NCI-H2196 treated with DMSO at 0.1 percent for 48 hours (cell line): ENCODE measurements at regions not wholly inside any gene's neighbourhood (a gene's known extent, or its start where the extent isn't known, plus 50 kb on each side); places are given as distances from the start of the nearest gene placed in this dataset.

Experiments used
- DNase-seq: peaks from one replicate; lab custom pipeline; 2025; ENCODE audit not compliant: unreplicated experiment; lab: John Stamatoyannopoulos, UW

DNA sequence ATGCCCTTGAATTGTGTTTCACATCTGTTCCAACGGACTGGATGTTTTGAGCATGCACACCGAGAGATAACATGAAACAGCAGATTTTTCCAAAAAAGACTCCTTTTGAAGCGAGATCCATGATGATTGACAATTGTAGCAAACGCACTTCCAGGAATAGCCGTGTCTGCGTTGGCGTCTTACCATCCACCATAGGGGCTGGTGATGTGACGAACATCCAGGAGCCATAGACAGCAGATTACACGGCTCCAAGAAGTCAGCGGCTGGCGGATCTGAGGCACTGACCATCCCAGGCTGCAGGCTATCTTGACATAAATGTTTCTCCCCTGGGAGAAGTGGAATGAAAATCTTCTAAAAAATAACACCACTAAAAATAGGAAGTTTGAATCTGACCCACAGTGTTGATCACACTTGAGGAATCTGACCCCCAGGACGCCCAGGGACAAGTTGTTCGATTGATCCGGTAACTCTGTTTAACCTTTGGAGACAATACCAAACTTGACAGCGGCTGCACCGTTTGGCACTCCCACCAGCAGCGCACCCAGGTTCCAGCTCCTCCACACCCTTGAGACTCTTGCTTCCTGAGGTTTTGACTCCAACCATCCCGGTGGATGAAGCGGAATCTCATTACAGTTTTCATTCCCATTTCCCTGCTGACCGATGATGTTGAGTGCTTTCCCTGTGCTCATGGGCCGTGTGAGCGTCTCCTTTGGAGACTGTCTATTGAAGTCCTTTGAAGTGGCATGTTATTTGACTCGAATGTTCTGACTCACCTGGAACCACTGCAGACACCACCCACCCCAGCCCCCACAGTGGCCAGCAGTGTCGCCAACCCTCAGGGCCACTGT is 140.0 kb upstream of the GPC1 start:
- no peak for DNase-seq

GRCh38 chr2:240296104-240296406 is 139.4 kb upstream of the GPC1 start:
- DNase-seq, result no peak

GRCh38 chr2:240296476-240297255 is 138.8 kb upstream of the GPC1 start:
- no peak for DNase-seq

- DNase-seq, result no peak
Measured at GRCh38 chr2:240297256-240298116, 138.0 kb upstream of the GPC1 start.

- DNase-seq, result no peak
Measured at GRCh38 chr2:240298117-240298790, 137.2 kb upstream of the GPC1 start.

- no peak for DNase-seq
Measured at GRCh38 chr2:240298803-240299709, 136.4 kb upstream of the GPC1 start.

DNA sequence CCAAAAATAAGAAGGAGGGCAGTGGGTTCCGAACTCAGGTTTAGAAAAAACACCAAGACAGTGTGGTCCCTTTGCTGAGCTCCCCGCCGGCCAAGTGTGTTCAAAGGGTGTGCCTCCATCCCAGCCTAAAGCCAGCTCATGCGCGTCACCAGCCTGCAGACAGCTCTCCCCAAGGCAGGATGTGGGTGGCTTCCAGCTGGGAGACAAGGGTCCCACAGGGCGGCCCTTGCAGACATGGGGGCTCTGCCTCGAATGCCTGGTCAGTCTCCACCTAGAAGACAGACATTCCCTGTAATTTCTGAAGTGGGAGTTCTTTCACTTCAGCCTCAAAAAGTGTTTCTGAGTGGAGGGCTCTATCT is 135.8 kb upstream of the GPC1 start:
- DNase-seq, result no peak

DNA sequence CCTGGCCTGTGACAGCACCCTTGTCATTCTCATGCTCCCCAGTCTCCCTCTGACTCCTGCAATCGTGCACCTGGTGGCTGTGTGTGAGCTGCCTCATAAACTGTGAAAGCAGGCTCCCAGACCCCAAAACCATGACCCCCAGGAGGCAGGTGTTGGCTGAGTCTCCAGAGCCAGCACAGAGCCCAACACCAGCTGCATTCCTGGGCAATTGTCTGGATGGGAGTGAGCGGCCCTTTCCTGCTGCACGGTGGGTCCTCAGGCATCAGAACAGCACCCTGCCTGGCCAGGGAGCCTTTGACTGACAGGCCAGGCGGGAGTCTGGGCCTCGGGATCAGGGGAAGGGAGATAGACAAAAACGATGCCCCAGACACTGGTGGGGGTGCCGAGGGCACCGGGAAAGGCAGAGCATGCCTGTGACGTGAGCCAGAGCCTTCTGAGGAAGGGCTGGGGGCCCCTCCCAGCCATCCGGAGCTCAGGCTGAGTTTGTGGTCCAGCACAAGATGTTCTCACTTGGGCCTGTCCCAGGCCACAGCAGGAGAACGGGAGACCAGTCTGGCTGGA is 135.1 kb upstream of the GPC1 start:
- no peak for DNase-seq

- DNase-seq, result no peak
Measured at GRCh38 chr2:240300840-240301239, 134.6 kb upstream of the GPC1 start.

DNA sequence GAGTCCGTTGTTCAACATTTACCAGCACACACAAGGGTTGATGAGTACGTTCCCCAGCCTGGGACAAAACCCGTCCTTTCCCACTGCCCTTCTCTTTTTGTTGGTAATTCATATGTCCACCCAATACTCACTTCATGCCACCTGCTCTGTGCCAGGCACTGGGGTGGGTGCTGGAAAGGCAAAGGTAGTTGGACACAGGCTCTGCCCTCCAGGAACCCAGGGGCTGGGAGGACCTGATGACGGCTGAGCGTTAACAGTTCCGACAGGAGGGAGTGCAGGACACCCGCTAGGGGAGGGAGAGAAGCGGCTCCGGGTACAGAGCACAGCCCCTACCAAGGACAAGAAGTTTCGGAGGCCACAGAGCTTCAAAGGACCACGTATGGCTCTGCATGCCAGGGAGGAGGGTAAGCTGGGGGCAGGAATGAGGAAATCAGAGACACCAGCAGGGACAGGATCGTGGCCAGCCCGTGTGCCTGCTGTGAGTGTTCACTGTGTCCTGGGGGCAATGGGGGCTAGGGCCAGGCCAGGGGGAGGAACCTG is 134.1 kb upstream of the GPC1 start:
- DNase-seq, result no peak

- DNase-seq, result no peak
Measured at GRCh38 chr2:240302041-240302440, 133.4 kb upstream of the GPC1 start.

GRCh38 chr2:240302933-240303595 is 132.4 kb upstream of the GPC1 start:
- DNase-seq, result no peak

DNA sequence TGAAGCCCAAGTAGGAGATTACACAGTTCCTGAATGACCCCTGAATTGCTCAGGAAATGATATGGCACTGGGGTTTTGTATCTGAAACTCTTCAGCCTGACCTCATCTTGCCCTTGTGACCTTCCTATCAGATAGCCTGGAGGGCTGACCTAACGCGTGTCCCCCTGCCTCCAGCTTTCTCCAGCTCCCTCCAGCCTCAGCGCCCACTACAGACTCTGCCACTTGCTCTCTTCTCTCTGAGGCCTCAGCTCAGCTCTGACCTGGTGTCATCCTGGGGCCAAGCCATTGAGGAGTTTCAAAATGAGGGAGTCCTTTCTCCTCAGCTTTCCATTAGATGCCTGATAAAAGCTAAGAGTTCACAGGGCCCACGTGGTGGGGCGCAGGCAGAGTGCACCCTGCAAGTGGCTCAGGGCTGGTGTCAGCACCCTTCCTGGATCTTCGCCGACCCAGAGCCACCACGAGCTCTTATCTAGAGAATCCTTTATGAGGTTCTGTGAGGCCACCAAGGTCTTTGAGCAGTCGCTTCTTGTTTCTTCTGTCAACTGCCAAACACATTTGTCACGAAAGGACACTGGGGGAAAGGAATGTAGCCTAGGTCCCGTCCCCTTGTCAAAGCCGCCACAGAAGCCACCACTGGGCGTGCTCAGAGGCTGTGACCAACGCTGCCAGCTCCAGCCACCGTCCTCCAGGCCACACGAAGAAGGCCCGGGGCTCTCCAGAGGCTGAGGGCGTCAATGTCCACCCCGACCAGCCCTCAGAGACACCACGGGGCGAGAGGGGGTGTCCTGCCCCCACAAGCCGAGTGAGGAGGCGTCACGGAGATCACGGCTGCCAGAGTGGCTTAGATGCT is 131.3 kb upstream of the GPC1 start:
- no peak for DNase-seq

- no peak for DNase-seq
Measured at GRCh38 chr2:240304746-240305161, 130.7 kb upstream of the GPC1 start.

GRCh38 chr2:240305369-240305962 is 130.0 kb upstream of the GPC1 start:
- DNase-seq, result no peak

GRCh38 chr2:240306185-240306584 is 129.3 kb upstream of the GPC1 start:
- DNase-seq, result no peak

GRCh38 chr2:240308111-240308651 is 127.3 kb upstream of the GPC1 start:
- DNase-seq, result no peak
